ENCODE measurements at regions not wholly inside any gene's neighbourhood (a gene's known extent, or its start where the extent isn't known, plus 50 kb on each side); places are given as distances from the start of the nearest gene placed in this dataset.
"Not testable (repeated sequence)": the region's sequence is repeated elsewhere in the genome, so short reads cannot be mapped to it uniquely, and the experiment has no call there.

DNA sequence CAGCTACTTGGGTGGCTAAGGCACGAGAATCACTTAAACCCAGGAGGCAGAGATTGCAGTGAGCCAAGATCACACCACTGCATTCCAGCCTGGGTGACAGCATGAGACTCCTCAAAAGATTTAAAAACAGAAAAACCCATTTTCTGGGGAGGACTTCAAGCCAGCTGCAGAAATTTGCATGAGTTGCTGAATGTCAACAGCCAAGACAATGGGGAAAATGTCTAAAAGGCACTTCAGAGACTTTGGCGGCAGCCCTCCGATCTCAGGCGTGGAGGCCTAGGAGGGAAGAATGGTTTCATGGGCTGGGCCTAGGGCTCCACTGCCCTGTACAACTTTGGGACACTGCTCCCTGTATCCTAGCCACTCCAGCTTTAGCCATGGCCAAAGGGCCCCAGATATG, 177.8 kb upstream of the C14orf180 start:
- DNase-seq (ENCODE audit: low read depth, low spot score), result no peak
- peaks cover 2% of the 10 kb centered on the region for H3K9me3 ChIP-seq (ENCODE audit: control insufficient read depth, insufficient read depth, low read length)
- H3K4me3 ChIP-seq (ENCODE audit: low read length), result no peak overlapping the region
- H3K27me3 ChIP-seq (ENCODE audit: control insufficient read depth, insufficient read depth, low read length), result no peaks in the 10 kb centered on the region
- H3K36me3 ChIP-seq (ENCODE audit: control insufficient read depth, insufficient read depth, low read length), result no peaks in the 10 kb centered on the region
- peaks cover 7% of the 10 kb centered on the region for H3K4me1 ChIP-seq (ENCODE audit: control insufficient read depth, insufficient read depth, low read length)
- no peak overlapping the region for H3K27ac ChIP-seq (ENCODE audit: low read length)
- WGBS (ENCODE audit: insufficient coverage, insufficient read length), result no CpG with 5 or more reads among the region's 4 CpGs

DNA sequence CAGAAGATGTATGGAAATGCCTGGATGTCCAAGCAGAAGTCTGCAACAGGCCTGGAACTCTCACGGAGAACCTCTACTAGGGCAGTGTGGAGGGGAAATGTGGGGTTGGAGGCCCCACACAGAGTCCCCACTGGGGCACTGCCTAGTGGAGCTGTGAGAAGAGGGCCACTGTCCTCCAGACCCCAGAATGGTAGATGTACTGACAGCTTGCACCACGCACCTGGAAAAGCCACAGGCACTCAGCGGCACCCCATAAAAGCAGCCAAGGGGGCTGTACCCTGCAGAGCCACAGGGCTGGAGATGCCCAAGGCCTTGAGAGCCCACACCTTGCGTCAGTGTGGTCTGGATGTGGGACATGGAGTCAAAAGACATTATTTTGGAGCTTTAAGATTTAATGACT, 177.3 kb upstream of the C14orf180 start:
- no CpG with 5 or more reads among the region's 4 CpGs for WGBS (ENCODE audit: insufficient coverage, insufficient read length)
- not testable (repeated sequence) for H3K27me3 ChIP-seq (ENCODE audit: control insufficient read depth, insufficient read depth, low read length); H3K9me3 ChIP-seq (ENCODE audit: control insufficient read depth, insufficient read depth, low read length); H3K4me3 ChIP-seq (ENCODE audit: low read length); H3K4me1 ChIP-seq (ENCODE audit: control insufficient read depth, insufficient read depth, low read length); H3K27ac ChIP-seq (ENCODE audit: low read length); DNase-seq (ENCODE audit: low read depth, low spot score); H3K36me3 ChIP-seq (ENCODE audit: control insufficient read depth, insufficient read depth, low read length)

- WGBS (ENCODE audit: insufficient coverage, insufficient read length), result no CpG with 5 or more reads among the region's 11 CpGs
Observed at GRCh38 chr14:104403421-104404220, 175.9 kb upstream of the C14orf180 start.

GRCh38 chr14:104404922-104405321, 174.6 kb upstream of the C14orf180 start:
- Histone ChIP-seq H3K27ac (ENCODE audit: low read length) (no peak overlapping the region), H3K36me3 (ENCODE audit: control insufficient read depth, insufficient read depth, low read length) (no peaks in the 10 kb centered on the region), H3K4me1 (ENCODE audit: control insufficient read depth, insufficient read depth, low read length) (peaks cover 7% of the 10 kb centered on the region), H3K27me3 (ENCODE audit: control insufficient read depth, insufficient read depth, low read length) (no peaks in the 10 kb centered on the region), H3K9me3 (ENCODE audit: control insufficient read depth, insufficient read depth, low read length) (no peaks in the 10 kb centered on the region), H3K4me3 (ENCODE audit: low read length) (no peak overlapping the region)
- no CpG with 5 or more reads among the region's 7 CpGs for WGBS (ENCODE audit: insufficient coverage, insufficient read length)
- no peak for DNase-seq (ENCODE audit: low read depth, low spot score)

More at GRCh38 chr14:104403421-104404220, 175.9 kb upstream of the C14orf180 start:
- Histone ChIP-seq H3K4me3 (ENCODE audit: low read length) (no peak overlapping the region), H3K36me3 (ENCODE audit: control insufficient read depth, insufficient read depth, low read length) (no peaks in the 10 kb centered on the region), H3K9me3 (ENCODE audit: control insufficient read depth, insufficient read depth, low read length) (peaks cover 1% of the 10 kb centered on the region; the same call in 1 of the 2 replicates), H3K27me3 (ENCODE audit: control insufficient read depth, insufficient read depth, low read length) (no peaks in the 10 kb centered on the region), H3K27ac (ENCODE audit: low read length) (no peak overlapping the region), H3K4me1 (ENCODE audit: control insufficient read depth, insufficient read depth, low read length) (peaks cover 7% of the 10 kb centered on the region)
- DNase-seq (ENCODE audit: low read depth, low spot score), result no peak

DNA sequence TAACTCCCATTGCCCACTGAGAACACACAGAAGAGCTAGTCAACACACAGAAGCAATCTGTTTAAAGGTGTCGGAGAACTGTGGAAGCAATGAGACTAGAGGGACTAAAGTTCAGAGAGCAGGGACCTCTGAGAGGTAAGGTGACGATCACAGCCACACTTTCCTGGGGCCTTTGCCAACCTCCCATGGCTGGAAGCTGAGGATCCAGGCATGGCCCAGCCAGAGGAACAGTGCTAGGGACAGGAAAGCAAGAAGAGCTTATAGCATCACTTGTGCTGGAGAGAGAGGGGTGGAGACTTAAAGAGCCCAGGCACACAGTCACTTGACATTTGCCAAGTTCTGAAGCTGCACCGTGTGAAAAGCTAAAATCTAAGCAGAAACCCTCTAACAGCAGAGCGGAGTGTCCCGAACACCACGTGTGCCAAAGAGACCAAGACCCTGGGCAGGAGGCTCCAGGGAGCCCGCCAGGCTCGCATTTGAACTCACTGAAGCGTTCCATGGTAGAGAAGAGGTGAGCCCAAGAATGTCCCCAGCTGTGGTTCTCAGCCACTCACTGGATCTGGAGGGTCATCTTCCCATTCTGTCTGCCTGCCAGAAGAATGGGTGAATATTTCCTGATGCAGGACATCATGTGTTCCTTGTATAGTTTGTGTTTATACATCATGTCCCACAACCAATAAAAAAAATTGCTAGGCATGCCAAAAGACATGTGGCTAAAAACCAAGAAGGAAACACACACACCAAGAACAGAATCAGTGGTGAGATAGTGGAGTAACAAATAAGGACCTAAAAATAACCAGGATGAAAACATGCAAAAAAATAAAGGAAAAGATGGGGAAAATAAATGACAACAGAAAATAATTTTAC, 174.0 kb upstream of the C14orf180 start:
- no peak for DNase-seq (ENCODE audit: low read depth, low spot score)
- WGBS (ENCODE audit: insufficient coverage, insufficient read length), result no CpG with 5 or more reads among the region's 9 CpGs
- no peak overlapping the region for H3K27ac ChIP-seq (ENCODE audit: low read length)
- H3K27me3 ChIP-seq (ENCODE audit: control insufficient read depth, insufficient read depth, low read length), result no peaks in the 10 kb centered on the region
- peaks cover 7% of the 10 kb centered on the region for H3K4me1 ChIP-seq (ENCODE audit: control insufficient read depth, insufficient read depth, low read length)
- no peaks in the 10 kb centered on the region for H3K36me3 ChIP-seq (ENCODE audit: control insufficient read depth, insufficient read depth, low read length)
- H3K9me3 ChIP-seq (ENCODE audit: control insufficient read depth, insufficient read depth, low read length), result no peaks in the 10 kb centered on the region
- H3K4me3 ChIP-seq (ENCODE audit: low read length), result no peak overlapping the region

GRCh38 chr14:104406831-104407230, 172.7 kb upstream of the C14orf180 start:
- DNase-seq (ENCODE audit: low read depth, low spot score), result no peak
- Histone ChIP-seq H3K27ac (ENCODE audit: low read length) (no peak overlapping the region), H3K36me3 (ENCODE audit: control insufficient read depth, insufficient read depth, low read length) (no peaks in the 10 kb centered on the region), H3K4me3 (ENCODE audit: low read length) (no peak overlapping the region), H3K9me3 (ENCODE audit: control insufficient read depth, insufficient read depth, low read length) (no peaks in the 10 kb centered on the region), H3K4me1 (ENCODE audit: control insufficient read depth, insufficient read depth, low read length) (peaks cover 7% of the 10 kb centered on the region), H3K27me3 (ENCODE audit: control insufficient read depth, insufficient read depth, low read length) (no peaks in the 10 kb centered on the region)
- no CpG with 5 or more reads among the region's 5 CpGs for WGBS (ENCODE audit: insufficient coverage, insufficient read length)

DNA sequence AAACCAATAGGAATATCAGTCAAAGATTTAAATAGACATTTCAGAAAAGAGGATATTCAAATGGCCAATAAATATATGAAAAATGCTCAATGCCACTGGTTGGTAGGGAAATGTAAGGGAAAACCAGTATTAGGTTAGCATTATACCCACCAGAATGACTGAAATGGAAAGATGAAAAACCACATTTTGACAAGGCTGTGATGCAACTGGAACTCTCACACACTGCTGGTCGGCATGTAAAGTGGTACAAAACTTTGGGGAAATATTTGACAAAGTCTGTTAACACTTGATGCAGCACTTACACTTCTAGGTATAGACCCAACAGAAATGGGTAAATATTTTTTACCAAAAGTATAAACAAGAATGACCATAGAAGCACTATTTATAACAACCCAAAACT, 163.2 kb upstream of the C14orf180 start:
- no peaks in the 10 kb centered on the region for H3K27me3 ChIP-seq (ENCODE audit: control insufficient read depth, insufficient read depth, low read length)
- no peaks in the 10 kb centered on the region for H3K4me1 ChIP-seq (ENCODE audit: control insufficient read depth, insufficient read depth, low read length)
- no peak overlapping the region for H3K4me3 ChIP-seq (ENCODE audit: low read length)
- H3K27ac ChIP-seq (ENCODE audit: low read length), result no peak overlapping the region
- WGBS (ENCODE audit: insufficient coverage, insufficient read length), result no CpG with 5 or more reads among the region's 1 CpG
- H3K36me3 ChIP-seq (ENCODE audit: control insufficient read depth, insufficient read depth, low read length), result no peaks in the 10 kb centered on the region
- H3K9me3 ChIP-seq (ENCODE audit: control insufficient read depth, insufficient read depth, low read length), result no peaks in the 10 kb centered on the region
- DNase-seq (ENCODE audit: low read depth, low spot score), result no peak

- Histone ChIP-seq H3K4me1 (ENCODE audit: control insufficient read depth, insufficient read depth, low read length) (peaks cover 1% of the 10 kb centered on the region; the same call in 1 of the 2 replicates), H3K9me3 (ENCODE audit: control insufficient read depth, insufficient read depth, low read length) (no peaks in the 10 kb centered on the region), H3K27ac (ENCODE audit: low read length) (no peak overlapping the region), H3K4me3 (ENCODE audit: low read length) (no peak overlapping the region), H3K36me3 (ENCODE audit: control insufficient read depth, insufficient read depth, low read length) (no peaks in the 10 kb centered on the region), H3K27me3 (ENCODE audit: control insufficient read depth, insufficient read depth, low read length) (no peaks in the 10 kb centered on the region)
- no CpG with 5 or more reads among the region's 6 CpGs for WGBS (ENCODE audit: insufficient coverage, insufficient read length)
- no peak for DNase-seq (ENCODE audit: low read depth, low spot score)
Observed at GRCh38 chr14:104419865-104420505, 159.6 kb upstream of the C14orf180 start.

GRCh38 chr14:104420523-104420922, 159.0 kb upstream of the C14orf180 start:
- WGBS (ENCODE audit: insufficient coverage, insufficient read length), result no CpG with 5 or more reads among the region's 3 CpGs

DNA sequence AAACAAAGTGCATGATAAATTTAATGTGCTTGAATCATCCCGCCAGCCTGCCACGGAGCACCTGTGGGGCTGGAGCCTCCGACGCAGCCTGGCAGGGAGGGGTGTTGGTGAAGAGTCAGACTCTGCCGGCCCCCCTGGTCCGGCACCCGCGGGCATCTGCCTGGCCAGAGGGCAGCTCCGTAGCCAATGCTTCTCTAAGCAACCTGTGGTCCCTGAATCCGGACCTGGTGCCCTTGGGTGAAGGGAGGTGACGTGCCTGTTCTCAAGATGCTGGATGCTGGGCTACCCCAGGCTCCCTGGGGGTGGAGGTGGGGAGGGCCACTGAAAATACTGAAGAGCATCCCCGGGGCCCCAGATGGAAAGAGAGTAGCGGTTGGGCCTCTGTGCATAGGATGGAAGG, 158.6 kb upstream of the C14orf180 start:
- WGBS (ENCODE audit: insufficient coverage, insufficient read length), result no CpG with 5 or more reads among the region's 13 CpGs
- Histone ChIP-seq H3K27ac (ENCODE audit: low read length) (no peak overlapping the region), H3K4me1 (ENCODE audit: control insufficient read depth, insufficient read depth, low read length) (peaks cover 1% of the 10 kb centered on the region; the same call in 1 of the 2 replicates), H3K36me3 (ENCODE audit: control insufficient read depth, insufficient read depth, low read length) (no peaks in the 10 kb centered on the region), H3K27me3 (ENCODE audit: control insufficient read depth, insufficient read depth, low read length) (no peaks in the 10 kb centered on the region), H3K9me3 (ENCODE audit: control insufficient read depth, insufficient read depth, low read length) (no peaks in the 10 kb centered on the region), H3K4me3 (ENCODE audit: low read length) (no peak overlapping the region)
- DNase-seq (ENCODE audit: low read depth, low spot score), result no peak

More at GRCh38 chr14:104420523-104420922, 159.0 kb upstream of the C14orf180 start:
- H3K4me1 ChIP-seq (ENCODE audit: control insufficient read depth, insufficient read depth, low read length); H3K4me3 ChIP-seq (ENCODE audit: low read length); H3K9me3 ChIP-seq (ENCODE audit: control insufficient read depth, insufficient read depth, low read length); H3K27ac ChIP-seq (ENCODE audit: low read length); H3K36me3 ChIP-seq (ENCODE audit: control insufficient read depth, insufficient read depth, low read length); DNase-seq (ENCODE audit: low read depth, low spot score); H3K27me3 ChIP-seq (ENCODE audit: control insufficient read depth, insufficient read depth, low read length): not testable (repeated sequence)

Measured in iPS DF 6.9 (cell line).